GM23248 (cell line): ENCODE measurements at regions not wholly inside any gene's neighbourhood (a gene's known extent, or its start where the extent isn't known, plus 50 kb on each side); places are given as distances from the start of the nearest gene placed in this dataset.
"Not testable (repeated sequence)": the region's sequence is repeated elsewhere in the genome, so short reads cannot be mapped to it uniquely, and the experiment has no call there.

Experiments
- EZH2 ChIP-seq: fragments of 200-600 bp; sonication (generic); IDR thresholded peaks from 2 replicates; pipeline ENCODE4 v1.6.1; 2018; ENCODE audit warnings: antibody characterized with exemption, mild to moderate bottlenecking; ENCODE audit not compliant: insufficient read depth, poor library complexity, severe bottlenecking
- EZH2phosphoT487 ChIP-seq: fragments of 200-600 bp; sonication (generic); IDR thresholded peaks from 2 replicates; pipeline ENCODE4 v1.6.1; 2018; ENCODE audit warnings: antibody characterized with exemption, moderate library complexity, mild to moderate bottlenecking, low read depth; ENCODE audit not compliant: insufficient read depth

DNA sequence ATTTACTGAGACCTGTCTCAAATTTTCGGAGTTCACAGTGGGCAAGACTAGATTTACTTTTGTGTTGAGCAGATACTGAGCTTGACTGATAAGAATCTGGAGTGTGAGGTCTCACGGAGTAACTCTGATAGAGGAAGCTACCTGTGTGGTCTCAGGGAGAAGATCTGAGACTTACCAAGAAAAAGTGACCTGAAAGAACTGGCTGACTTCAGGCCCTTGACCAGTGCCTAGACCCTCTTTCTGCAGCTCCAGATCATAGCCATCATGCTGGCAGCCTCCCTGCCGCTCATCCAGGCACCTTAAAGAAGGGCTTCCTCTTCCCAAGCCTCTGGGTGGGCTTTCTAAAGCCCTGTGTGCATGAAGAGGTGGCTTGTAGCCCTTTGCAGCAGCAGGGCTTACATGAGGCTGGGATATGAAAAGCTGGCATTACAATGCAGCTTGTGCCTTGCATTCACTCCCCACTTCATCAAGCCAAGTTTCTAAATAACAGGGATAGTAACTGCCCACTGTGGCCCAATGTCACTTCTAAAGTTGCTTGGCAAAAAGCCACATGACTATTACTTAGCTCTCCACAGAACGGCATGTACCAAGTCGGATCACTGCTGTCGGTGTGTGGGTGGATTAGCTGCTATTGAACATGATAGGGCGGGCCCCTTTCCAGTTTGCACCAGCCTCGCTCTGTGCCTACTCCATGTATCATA is 115.3 kb upstream of the NBPF26 start:
- not testable (repeated sequence) for TF ChIP-seq EZH2, EZH2phosphoT487
